Caco-2 (cell line): ENCODE measurements at regions not wholly inside any gene's neighbourhood (a gene's known extent, or its start where the extent isn't known, plus 50 kb on each side); places are given as distances from the start of the nearest gene placed in this dataset.
"Not testable (repeated sequence)": the region's sequence is repeated elsewhere in the genome, so short reads cannot be mapped to it uniquely, and the experiment has no call there.

ENCODE experiments used
- BruUV-seq: library from RNA; stranded (reverse); fragments of 400-500 nt; replicated peaks from 2 replicates; lab custom pipeline; 2021; lab: Mats Ljungman, UMichigan
- CTCF ChIA-PET: fragments of 300-600 bp; sonication (Branson Sonifier 250); formaldehyde crosslinking; loops from one replicate; lab custom pipeline; 2022; ENCODE audit warnings: antibody characterized with exemption; lab: Charles Lee
- POLR2A ChIA-PET: fragments of 300-600 bp; sonication (Branson Sonifier 250); formaldehyde crosslinking; loops from one replicate; lab custom pipeline; 2022; ENCODE audit warnings: antibody characterized with exemption; lab: Charles Lee
- DNase-seq, 2 experiments: peaks; one replicate each; pipeline versions ENCODE4 v3.0.0 to v3.0.0-alpha.2; 2020 to 2022
- H3K27me3 ChIP-seq: replicated peaks from 2 replicates; pipeline ENCODE4 v1.6.0; 2011; ENCODE audit warnings: low read length; ENCODE audit not compliant: control insufficient read depth, insufficient read depth
- H3K36me3 ChIP-seq: 2 replicates; pipeline ENCODE4 v1.5.1; 2011; ENCODE audit warnings: low read length; ENCODE audit not compliant: control insufficient read depth, insufficient read depth
- H3K4me1 ChIP-seq: fragments of 250-450 bp; sonication (Bioruptor Pico); 2 replicates; pipeline ENCODE4 v1.5.1; 2020; ENCODE audit warnings: mild to moderate bottlenecking
- H3K4me3 ChIP-seq: 2 replicates; pipeline ENCODE4 v1.5.1; 2011; ENCODE audit warnings: low read depth, mild to moderate bottlenecking, control low read depth, low read length
- H3K9me3 ChIP-seq: fragments of 250-450 bp; sonication (Bioruptor Pico); 2 replicates; pipeline ENCODE4 v1.5.1; 2020; ENCODE audit warnings: mild to moderate bottlenecking, moderate library complexity
- H3K27ac Mint-ChIP-seq: one replicate; pipeline ENCODE4 v1.8.0; 2022; ENCODE audit warnings: mixed read lengths; ENCODE audit not compliant: unreplicated experiment
- H3K27me3 Mint-ChIP-seq: one replicate; pipeline ENCODE4 v1.8.0; 2022; ENCODE audit warnings: mixed read lengths; ENCODE audit not compliant: insufficient read depth, unreplicated experiment
- H3K36me3 Mint-ChIP-seq: one replicate; pipeline ENCODE4 v1.8.0; 2022; ENCODE audit warnings: mild to moderate bottlenecking, mixed read lengths; ENCODE audit not compliant: insufficient read depth, unreplicated experiment
- H3K4me1 Mint-ChIP-seq: one replicate; pipeline ENCODE4 v1.8.0; 2022; ENCODE audit warnings: low read depth, mixed read lengths; ENCODE audit not compliant: unreplicated experiment
- H3K4me3 Mint-ChIP-seq: one replicate; pipeline ENCODE4 v1.8.0; 2022; ENCODE audit warnings: mild to moderate bottlenecking, moderate library complexity, mixed read lengths; ENCODE audit not compliant: unreplicated experiment
- H3K9me3 Mint-ChIP-seq: one replicate; pipeline ENCODE4 v1.8.0; 2022; ENCODE audit warnings: mixed read lengths; ENCODE audit not compliant: unreplicated experiment
- CTCF ChIP-seq, 2 experiments: fragments of 200-600 bp in 1 of 2; IDR thresholded peaks; 1 replicate in 1 of 2; 2 replicates in 1 of 2; pipeline versions ENCODE4 v1.5.1 to v1.8.0; 2011 to 2022; ENCODE audit warnings: antibody characterized with exemption in 1 of 2, control low read depth in 1 of 2, inconsistent platforms in 1 of 2, low read depth in 1 of 2, low read length in 1 of 2, mild to moderate bottlenecking in 1 of 2, moderate library complexity in 1 of 2; ENCODE audit not compliant: insufficient read depth in 1 of 2, severe bottlenecking in 1 of 2, unreplicated experiment in 1 of 2
- intact Hi-C: fragments of 100-400 bp; cut with micrococcal nuclease; formaldehyde crosslinking; loops from one replicate; pipeline ENCODE4 v1.10.0; 2022; ENCODE audit not compliant: unreplicated experiment

GRCh38 chr20:50332491-50332980 is 141.9 kb downstream of the CEBPB start:
- TF ChIP-seq CTCF (IDR thresholded peaks at IDR 0.05; ENCODE audit: insufficient read depth in 1 of 2, low read depth in 1 of 2, low read length in 1 of 2, severe bottlenecking in 1 of 2, unreplicated experiment in 1 of 2): no peak

DNA sequence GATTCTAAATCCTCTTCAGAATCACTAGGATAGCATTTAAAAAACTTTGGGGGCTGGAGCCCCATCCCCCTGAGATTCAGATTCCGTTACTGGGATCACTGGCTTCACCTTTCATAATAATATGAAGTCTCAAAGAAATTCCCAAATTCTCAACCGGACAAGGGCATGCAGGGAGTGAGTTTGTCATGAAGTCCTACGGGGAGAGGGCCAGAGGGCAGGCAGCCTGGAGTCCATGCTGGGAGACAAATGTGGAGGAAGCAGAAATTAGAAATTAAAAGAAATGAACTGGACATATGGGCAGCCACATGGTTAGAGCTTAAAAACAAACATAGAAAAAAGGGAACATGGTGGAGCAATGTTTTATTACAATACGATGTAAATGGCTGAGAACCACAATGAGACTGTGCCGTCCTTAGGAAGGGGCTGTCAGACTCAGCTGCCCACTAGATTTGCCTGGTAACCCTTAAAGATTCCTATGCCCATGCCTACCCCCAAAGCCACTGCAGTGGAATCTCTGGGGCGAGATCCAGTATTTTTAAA is 142.6 kb downstream of the CEBPB start:
- CTCF ChIA-PET: interaction anchor here (0.7 kb wide), 1 partner anchor 21 kb away, joined by 3 read pairs; no protein-coding TSS in a partner anchor
- Histone ChIP-seq H3K36me3 (no peaks in the 10 kb centered on the region), H3K4me1 (peaks cover 16% of the 10 kb centered on the region), H3K9me3 (no peaks in the 10 kb centered on the region), H3K27me3 (no peaks in the 10 kb centered on the region), H3K4me3 (no peak overlapping the region)
- no TSS peak for BruUV-seq
- POLR2A ChIA-PET: no interaction called here
- Mint-ChIP-seq H3K4me1 (peaks cover 8% of the 10 kb centered on the region), H3K4me3 (no peak overlapping the region), H3K27ac (no peak overlapping the region), H3K27me3 (no peaks in the 10 kb centered on the region), H3K36me3 (no peaks in the 10 kb centered on the region), H3K9me3 (no peaks in the 10 kb centered on the region)
- no peak for TF ChIP-seq CTCF (IDR thresholded peaks at IDR 0.05; ENCODE audit: insufficient read depth in 1 of 2, low read depth in 1 of 2, low read length in 1 of 2, severe bottlenecking in 1 of 2, unreplicated experiment in 1 of 2)
- no peak for DNase-seq
- intact Hi-C loops: no loop called here

More at GRCh38 chr20:50332491-50332980, 141.9 kb downstream of the CEBPB start:
- H3K9me3 Mint-ChIP-seq: no peaks in the 10 kb centered on the region
- Histone ChIP-seq H3K4me3 (no peak overlapping the region), H3K9me3 (no peaks in the 10 kb centered on the region), H3K36me3 (no peaks in the 10 kb centered on the region), H3K4me1 (peaks cover 15% of the 10 kb centered on the region; the same call in 1 of the 2 replicates), H3K27me3 (no peaks in the 10 kb centered on the region)
- BruUV-seq: no TSS peak
- H3K27ac Mint-ChIP-seq: no peak overlapping the region
- ChIA-PET POLR2A (no interaction called here), CTCF (no interaction called here)
- no peak overlapping the region for H3K4me3 Mint-ChIP-seq
- DNase-seq: no peak
- peaks cover 12% of the 10 kb centered on the region for H3K4me1 Mint-ChIP-seq
- intact Hi-C loops: no loop called here
- no peaks in the 10 kb centered on the region for H3K27me3 Mint-ChIP-seq
- no peaks in the 10 kb centered on the region for H3K36me3 Mint-ChIP-seq

DNA sequence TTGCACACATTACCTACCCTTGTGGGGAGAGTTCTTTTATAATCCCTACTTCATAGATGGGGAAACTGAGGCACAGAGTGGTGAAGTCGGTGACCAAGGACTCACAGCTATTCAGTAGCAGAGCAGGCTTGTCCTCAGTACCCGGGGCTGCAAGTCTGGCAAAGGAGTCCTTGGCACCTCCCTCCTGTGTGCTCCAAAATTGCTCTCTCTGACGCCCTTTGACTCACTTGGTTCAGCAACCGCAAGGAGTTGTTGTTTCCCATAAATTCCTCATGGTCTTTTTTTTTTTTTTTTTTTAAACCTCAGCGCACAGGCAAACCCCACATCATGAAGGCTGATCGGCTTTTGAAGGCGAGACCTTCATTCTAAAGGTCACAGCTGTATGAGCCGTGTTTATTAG is 143.2 kb downstream of the CEBPB start:
- Histone ChIP-seq H3K4me3 (no peak overlapping the region), H3K27me3 (no peaks in the 10 kb centered on the region), H3K36me3 (no peaks in the 10 kb centered on the region), H3K9me3 (no peaks in the 10 kb centered on the region), H3K4me1 (peaks cover 16% of the 10 kb centered on the region)
- Mint-ChIP-seq H3K36me3 (no peaks in the 10 kb centered on the region), H3K27me3 (no peaks in the 10 kb centered on the region), H3K4me3 (no peak overlapping the region), H3K27ac (no peak overlapping the region), H3K4me1 (peaks cover 10% of the 10 kb centered on the region), H3K9me3 (no peaks in the 10 kb centered on the region)
- no peak for TF ChIP-seq CTCF (IDR thresholded peaks at IDR 0.05; ENCODE audit: insufficient read depth in 1 of 2, low read depth in 1 of 2, low read length in 1 of 2, severe bottlenecking in 1 of 2, unreplicated experiment in 1 of 2)
- no peak for DNase-seq
- POLR2A ChIA-PET: no interaction called here
- no TSS peak for BruUV-seq
- intact Hi-C loops: no loop called here
- CTCF ChIA-PET: no interaction called here

GRCh38 chr20:50334512-50334911 is 143.9 kb downstream of the CEBPB start:
- H3K27me3 Mint-ChIP-seq, H3K4me1 Mint-ChIP-seq, H3K9me3 ChIP-seq, H3K36me3 ChIP-seq, H3K9me3 Mint-ChIP-seq, BruUV-seq, H3K27ac Mint-ChIP-seq, DNase-seq, H3K4me3 ChIP-seq, H3K4me3 Mint-ChIP-seq, H3K36me3 Mint-ChIP-seq, H3K27me3 ChIP-seq, intact Hi-C loops: not testable (repeated sequence)
- POLR2A ChIA-PET: interaction anchor here (0.6 to 0.9 kb wide), 2 partner anchors 118 to 120 kb away, joined by 3 to 5 read pairs; no protein-coding TSS in a partner anchor
- CTCF ChIA-PET: interaction anchor here (0.6 to 1.1 kb wide), 5 partner anchors 15 to 597 kb away, joined by 3 to 4 read pairs (median 3); partner anchors contain the start of gene ADNP
- peaks cover 12% of the 10 kb centered on the region for H3K4me1 ChIP-seq
